MM.1S (cell line): ENCODE measurements at regions not wholly inside any gene's neighbourhood (a gene's known extent, or its start where the extent isn't known, plus 50 kb on each side); places are given as distances from the start of the nearest gene placed in this dataset.

ENCODE experiments used
- CTCF ChIP-seq: fragments of 300-600 bp; sonication (generic); IDR thresholded peaks from 2 replicates; pipeline ENCODE4 v1.5.1; 2016; ENCODE audit warnings: antibody characterized with exemption, low read length, mixed read lengths
- EZH2 ChIP-seq: fragments of 300-600 bp; sonication (generic); optimal IDR thresholded peaks from 2 replicates; pipeline ENCODE3; 2017; ENCODE audit warnings: low read depth, mild to moderate bottlenecking, antibody characterized with exemption, low read length, mixed read lengths
- EZH2phosphoT487 ChIP-seq: fragments of 300-600 bp; sonication (generic); IDR thresholded peaks from 2 replicates; pipeline ENCODE4 v1.6.1; 2018; ENCODE audit warnings: antibody characterized with exemption, low read length

GRCh38 chr11:13224324-13224723 lies 53.3 kb upstream of the BMAL1 start:
- TF ChIP-seq CTCF = no peak
- no peak for TF ChIP-seq EZH2
- TF ChIP-seq EZH2phosphoT487 = no peak
